CD4-positive, alpha-beta T cell (primary cell): ENCODE measurements at regions not wholly inside any gene's neighbourhood (a gene's known extent, or its start where the extent isn't known, plus 50 kb on each side); places are given as distances from the start of the nearest gene placed in this dataset.

Source experiments
- ATAC-seq: fragments of 200-7000 bp; cut with Tn5 transposase; one replicate; pipeline ENCODE4 v1.10.0; 2022; ENCODE audit warnings: mild to moderate bottlenecking; ENCODE audit not compliant: poor library complexity
- CTCF ChIA-PET: fragments of 350-600 bp; sonication (Branson Sonifier 250); formaldehyde crosslinking; loops from one replicate; lab custom pipeline; 2021; ENCODE audit warnings: antibody characterized with exemption, inconsistent platforms; lab: Charles Lee
- POLR2A ChIA-PET: fragments of 350-600 bp; sonication (Branson Sonifier 250); formaldehyde crosslinking; loops from one replicate; lab custom pipeline; 2021; ENCODE audit warnings: antibody characterized with exemption, inconsistent platforms; lab: Charles Lee
- DNase-seq, 14 experiments: peaks; one replicate each; pipeline ENCODE4 v3.0.0-alpha.2; 2013 to 2020; ENCODE audit warnings: mixed read lengths in 2 of 14
- H3K27ac ChIP-seq, 2 donors: one replicate each; pipeline versions ENCODE4 v1.5.1 to v1.7.0; 2013; ENCODE audit warnings: low read length in 2 of 2, low read depth in 1 of 2, mild to moderate bottlenecking in 1 of 2
- H3K27me3 ChIP-seq, 2 experiments: 1 replicate in 1 of 2; 2 replicates in 1 of 2; pipeline versions ENCODE4 v1.6.1 to v1.7.0; 2013; ENCODE audit warnings: low read length in 2 of 2, control low read depth in 1 of 2, mild to moderate bottlenecking in 1 of 2, moderate library complexity in 1 of 2; ENCODE audit not compliant: insufficient read depth in 2 of 2, control insufficient read depth in 1 of 2
- H3K36me3 ChIP-seq: one replicate; pipeline ENCODE4 v1.6.1; 2013; ENCODE audit warnings: low read length, control low read depth; ENCODE audit not compliant: insufficient read depth
- H3K4me1 ChIP-seq: one replicate; pipeline ENCODE4 v1.6.1; 2013; ENCODE audit warnings: low read length, control low read depth; ENCODE audit not compliant: insufficient read depth
- H3K4me3 ChIP-seq: one replicate; pipeline ENCODE4 v1.5.1; 2013; ENCODE audit warnings: mild to moderate bottlenecking, low read length, moderate library complexity
- H3K9me3 ChIP-seq, 2 experiments: 1 replicate in 1 of 2; 2 replicates in 1 of 2; pipeline versions ENCODE4 v1.6.1 to v1.7.0; 2013; ENCODE audit warnings: low read length in 2 of 2, mild to moderate bottlenecking in 2 of 2, control low read depth in 1 of 2, moderate library complexity in 1 of 2; ENCODE audit not compliant: control insufficient read depth in 1 of 2, insufficient read depth in 1 of 2
- H3K27ac Mint-ChIP-seq: one replicate; pipeline ENCODE4 v1.8.0; 2020; ENCODE audit warnings: mixed read lengths
- H3K27me3 Mint-ChIP-seq: one replicate; pipeline ENCODE4 v1.8.0; 2021; ENCODE audit warnings: mixed read lengths
- H3K36me3 Mint-ChIP-seq: one replicate; pipeline ENCODE4 v1.8.0; 2021; ENCODE audit warnings: low read depth, mixed read lengths
- H3K4me1 Mint-ChIP-seq: one replicate; pipeline ENCODE4 v1.8.0; 2021; ENCODE audit warnings: low read depth, mixed read lengths
- H3K4me3 Mint-ChIP-seq: one replicate; pipeline ENCODE4 v1.8.0; 2020; ENCODE audit warnings: mild to moderate bottlenecking, mixed read lengths
- H3K9me3 Mint-ChIP-seq: one replicate; pipeline ENCODE4 v1.8.0; 2020; ENCODE audit warnings: mixed read lengths
- intact Hi-C, 2 experiments: fragments of 100-400 bp; cut with DNase I in 1 of 2; cut with micrococcal nuclease in 1 of 2; formaldehyde crosslinking; loops; one replicate each; pipeline versions ENCODE4 v1.15.1 to v1.9.0; 2023 to 2025; cut with DNase I, micrococcal nuclease
- TF ChIP-seq, protein P1 (sequence below): fragments of 200-600 bp; IDR thresholded peaks from one replicate; pipeline ENCODE4 v1.8.0; 2022; ENCODE audit warnings: antibody characterized with exemption, mild to moderate bottlenecking

GRCh38 chr14:99058542-99058941 lies 213.5 kb downstream of the BCL11B start:
- DNase-seq (no peak), ATAC-seq (no peak)
- H3K4me3 Mint-ChIP-seq = no peak overlapping the region
- peaks cover 9% of the 10 kb centered on the region for H3K4me1 Mint-ChIP-seq
- Histone ChIP-seq H3K27ac (no peak overlapping the region), H3K4me3 (no peak overlapping the region), H3K27me3 (no peaks in the 10 kb centered on the region), H3K36me3 (no peaks in the 10 kb centered on the region), H3K4me1 (peaks cover 11% of the 10 kb centered on the region), H3K9me3 (no peaks in the 10 kb centered on the region)
- H3K9me3 Mint-ChIP-seq = no peaks in the 10 kb centered on the region
- H3K36me3 Mint-ChIP-seq = peaks cover 4% of the 10 kb centered on the region
- TF ChIP-seq, protein P1, sequence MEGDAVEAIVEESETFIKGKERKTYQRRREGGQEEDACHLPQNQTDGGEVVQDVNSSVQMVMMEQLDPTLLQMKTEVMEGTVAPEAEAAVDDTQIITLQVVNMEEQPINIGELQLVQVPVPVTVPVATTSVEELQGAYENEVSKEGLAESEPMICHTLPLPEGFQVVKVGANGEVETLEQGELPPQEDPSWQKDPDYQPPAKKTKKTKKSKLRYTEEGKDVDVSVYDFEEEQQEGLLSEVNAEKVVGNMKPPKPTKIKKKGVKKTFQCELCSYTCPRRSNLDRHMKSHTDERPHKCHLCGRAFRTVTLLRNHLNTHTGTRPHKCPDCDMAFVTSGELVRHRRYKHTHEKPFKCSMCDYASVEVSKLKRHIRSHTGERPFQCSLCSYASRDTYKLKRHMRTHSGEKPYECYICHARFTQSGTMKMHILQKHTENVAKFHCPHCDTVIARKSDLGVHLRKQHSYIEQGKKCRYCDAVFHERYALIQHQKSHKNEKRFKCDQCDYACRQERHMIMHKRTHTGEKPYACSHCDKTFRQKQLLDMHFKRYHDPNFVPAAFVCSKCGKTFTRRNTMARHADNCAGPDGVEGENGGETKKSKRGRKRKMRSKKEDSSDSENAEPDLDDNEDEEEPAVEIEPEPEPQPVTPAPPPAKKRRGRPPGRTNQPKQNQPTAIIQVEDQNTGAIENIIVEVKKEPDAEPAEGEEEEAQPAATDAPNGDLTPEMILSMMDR = no peak
- intact Hi-C loops = no loop called here
- H3K27ac Mint-ChIP-seq = no peak overlapping the region
- no peaks in the 10 kb centered on the region for H3K27me3 Mint-ChIP-seq
- ChIA-PET POLR2A (no interaction called here), CTCF (no interaction called here)

- ChIA-PET POLR2A (no interaction called here), CTCF (no interaction called here)
- no peaks in the 10 kb centered on the region for H3K27me3 ChIP-seq
- intact Hi-C loops = no loop called here
- no peak overlapping the region for H3K27ac Mint-ChIP-seq
- no peaks in the 10 kb centered on the region for H3K4me1 ChIP-seq
- H3K36me3 Mint-ChIP-seq = no peaks in the 10 kb centered on the region
- no peaks in the 10 kb centered on the region for H3K27me3 Mint-ChIP-seq
- TF ChIP-seq, protein P1 = no peak
- no peaks in the 10 kb centered on the region for H3K9me3 ChIP-seq
- H3K4me1 Mint-ChIP-seq = peaks cover 8% of the 10 kb centered on the region
- no peaks in the 10 kb centered on the region for H3K9me3 Mint-ChIP-seq
- ATAC-seq (no peak), DNase-seq (no peak)
- no peak overlapping the region for H3K27ac ChIP-seq
- no peak overlapping the region for H3K4me3 Mint-ChIP-seq
- H3K4me3 ChIP-seq = no peak overlapping the region
- H3K36me3 ChIP-seq = no peaks in the 10 kb centered on the region
These were observed 209.8 kb downstream of the BCL11B start for GRCh38 chr14:99062216-99062615.

DNA sequence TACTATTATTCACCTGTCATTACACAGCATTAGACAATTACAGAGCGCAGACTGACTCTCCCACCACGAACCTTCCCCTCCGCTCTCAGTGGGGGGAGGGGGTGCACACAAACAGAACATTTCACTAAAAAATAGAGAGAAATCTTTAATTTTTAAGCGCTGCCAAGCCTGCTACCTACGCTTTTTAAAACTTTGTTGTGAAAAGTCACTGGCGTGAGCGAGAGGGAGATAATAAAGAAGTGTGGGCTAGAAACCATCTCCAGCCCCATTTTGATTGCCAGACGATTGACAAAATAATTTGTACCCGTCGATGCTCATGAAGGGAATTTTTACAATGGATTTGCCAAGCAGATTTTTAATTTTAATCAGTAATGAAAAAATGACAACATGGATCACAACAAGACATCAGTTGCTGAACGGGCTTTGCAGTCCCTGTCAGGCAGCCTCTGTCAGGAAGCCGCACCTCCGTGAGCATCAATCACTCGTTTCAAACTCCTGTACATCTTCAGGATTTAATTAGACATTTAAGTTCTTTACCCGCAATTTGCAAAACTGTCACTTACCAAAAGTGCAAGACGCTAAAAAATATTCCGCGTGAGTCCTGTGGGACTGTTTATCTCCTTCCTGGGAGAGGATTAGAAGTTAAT lies 209.1 kb downstream of the BCL11B start:
- Histone ChIP-seq H3K4me3 (no peak overlapping the region), H3K27ac (no peak overlapping the region), H3K4me1 (no peaks in the 10 kb centered on the region), H3K27me3 (no peaks in the 10 kb centered on the region), H3K36me3 (no peaks in the 10 kb centered on the region), H3K9me3 (peaks cover 0 to 4% of the 10 kb centered on the region in 2 experiments)
- H3K27me3 Mint-ChIP-seq = no peaks in the 10 kb centered on the region
- TF ChIP-seq, protein P1 = no peak
- peaks cover 8% of the 10 kb centered on the region for H3K4me1 Mint-ChIP-seq
- intact Hi-C loops = no loop called here
- no peaks in the 10 kb centered on the region for H3K9me3 Mint-ChIP-seq
- H3K36me3 Mint-ChIP-seq = no peaks in the 10 kb centered on the region
- ATAC-seq (no peak), DNase-seq (no peak)
- no peak overlapping the region for H3K4me3 Mint-ChIP-seq
- ChIA-PET POLR2A (no interaction called here), CTCF (no interaction called here)
- no peak overlapping the region for H3K27ac Mint-ChIP-seq
